Loucy (cell line): ENCODE measurements at regions not wholly inside any gene's neighbourhood (a gene's known extent, or its start where the extent isn't known, plus 50 kb on each side); places are given as distances from the start of the nearest gene placed in this dataset.

Experiments used
- EZH2phosphoT487 ChIP-seq: fragments of 200-600 bp; IDR thresholded peaks from 2 replicates; pipeline ENCODE4 v1.6.1; 2018; ENCODE audit warnings: antibody characterized with exemption, mild to moderate bottlenecking, moderate library complexity, borderline replicate concordance
- TF ChIP-seq, protein P1 (sequence below): fragments of 200-600 bp; sonication (generic); conservative IDR thresholded peaks from 2 replicates; pipeline ENCODE4 v1.5.1; 2014; ENCODE audit warnings: mild to moderate bottlenecking, antibody characterized with exemption, low read length

- TF ChIP-seq, protein P1, sequence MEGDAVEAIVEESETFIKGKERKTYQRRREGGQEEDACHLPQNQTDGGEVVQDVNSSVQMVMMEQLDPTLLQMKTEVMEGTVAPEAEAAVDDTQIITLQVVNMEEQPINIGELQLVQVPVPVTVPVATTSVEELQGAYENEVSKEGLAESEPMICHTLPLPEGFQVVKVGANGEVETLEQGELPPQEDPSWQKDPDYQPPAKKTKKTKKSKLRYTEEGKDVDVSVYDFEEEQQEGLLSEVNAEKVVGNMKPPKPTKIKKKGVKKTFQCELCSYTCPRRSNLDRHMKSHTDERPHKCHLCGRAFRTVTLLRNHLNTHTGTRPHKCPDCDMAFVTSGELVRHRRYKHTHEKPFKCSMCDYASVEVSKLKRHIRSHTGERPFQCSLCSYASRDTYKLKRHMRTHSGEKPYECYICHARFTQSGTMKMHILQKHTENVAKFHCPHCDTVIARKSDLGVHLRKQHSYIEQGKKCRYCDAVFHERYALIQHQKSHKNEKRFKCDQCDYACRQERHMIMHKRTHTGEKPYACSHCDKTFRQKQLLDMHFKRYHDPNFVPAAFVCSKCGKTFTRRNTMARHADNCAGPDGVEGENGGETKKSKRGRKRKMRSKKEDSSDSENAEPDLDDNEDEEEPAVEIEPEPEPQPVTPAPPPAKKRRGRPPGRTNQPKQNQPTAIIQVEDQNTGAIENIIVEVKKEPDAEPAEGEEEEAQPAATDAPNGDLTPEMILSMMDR: no peak
- no peak for TF ChIP-seq EZH2phosphoT487
These were observed 497.4 kb upstream of the EPHA7 start for GRCh38 chr6:93916716-93917115.
